ENCODE measurements at regions not wholly inside any gene's neighbourhood (a gene's known extent, or its start where the extent isn't known, plus 50 kb on each side); places are given as distances from the start of the nearest gene placed in this dataset.

DNA sequence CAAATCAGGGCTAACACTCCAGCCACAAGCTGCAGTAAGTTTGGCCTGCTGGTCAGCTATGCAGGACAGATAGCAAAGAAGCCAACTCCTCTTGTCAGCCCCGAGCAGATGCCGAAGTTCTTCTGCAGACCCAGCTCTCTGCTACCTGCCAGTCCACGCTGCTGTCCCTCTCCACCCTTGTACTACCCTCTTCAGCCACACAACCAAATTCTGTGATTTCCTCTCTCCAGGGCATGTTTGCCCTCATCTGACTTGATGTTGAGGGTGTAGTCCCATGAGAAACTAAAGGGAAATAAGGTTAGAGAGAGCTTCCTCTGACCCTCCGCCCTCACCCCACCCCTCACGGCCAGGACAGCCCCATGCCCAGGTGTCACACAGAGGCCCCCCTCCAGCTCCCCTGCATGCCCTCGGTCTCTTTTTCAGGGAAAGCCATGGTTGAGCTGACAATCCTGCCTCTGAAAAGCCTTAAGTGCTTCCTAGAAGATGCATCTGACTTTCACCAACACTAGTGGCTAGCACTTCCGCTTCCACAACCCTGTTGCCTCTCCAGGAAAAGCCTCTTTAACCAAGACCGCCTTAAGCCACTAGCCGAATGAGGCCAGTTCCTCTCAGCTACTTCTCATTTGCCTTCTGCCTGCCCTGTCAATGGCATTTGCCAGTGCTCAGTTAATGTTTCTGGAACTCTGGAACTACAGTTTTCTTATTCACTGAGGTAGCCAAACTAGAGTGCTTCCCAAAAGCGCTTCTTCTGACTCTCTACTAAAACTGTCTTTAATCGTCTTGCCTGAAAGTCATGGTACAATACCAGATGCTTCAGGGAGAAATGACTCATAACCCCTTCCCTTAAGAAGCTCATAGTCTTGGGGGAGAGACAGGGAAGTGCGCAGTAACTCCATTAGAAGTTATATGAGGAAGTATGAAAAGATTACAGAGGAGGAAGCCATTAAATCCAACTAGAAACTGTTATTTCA lies 300.4 kb upstream of the STT3B start:
- Histone ChIP-seq H3K9me3 (ENCODE audit: control insufficient read depth in 1 of 2, insufficient read depth in 1 of 2, low read depth in 1 of 2, low read length in 2 of 2) (no peaks in the 10 kb centered on the region), H3K9me2 (ENCODE audit: insufficient read depth) (peaks cover 1% of the 10 kb centered on the region; the same call in 1 of the 2 replicates), H3K4me3 (replicated peaks in 1 of 2; ENCODE audit: low read depth in 1 of 2, low read length in 2 of 2) (no peak overlapping the region), H3K27me3 (ENCODE audit: insufficient read depth, low read length) (no peaks in the 10 kb centered on the region), H3K4me1 (ENCODE audit: control insufficient read depth in 1 of 2, insufficient read depth in 2 of 2, low read length in 2 of 2) (no peaks in the 10 kb centered on the region), H3K36me3 (ENCODE audit: control insufficient read depth in 1 of 2, insufficient read depth in 2 of 2, low read length in 2 of 2) (no peaks in the 10 kb centered on the region), H3K79me2 (ENCODE audit: insufficient read depth, low read length) (no peaks in the 10 kb centered on the region), H4K20me1 (ENCODE audit: insufficient read depth) (no peaks in the 10 kb centered on the region), H3K4me2 (ENCODE audit: low read length) (no peak overlapping the region), H2AFZ (ENCODE audit: low read depth, low read length, poor library complexity, severe bottlenecking) (no peak overlapping the region), H3K9ac (ENCODE audit: low read length) (no peak overlapping the region), H3K27ac (ENCODE audit: low read depth, low read length) (no peak overlapping the region)
- ChIA-PET POLR2A (no interaction called here), CTCF (interaction anchor here (0.6 kb wide), 1 partner anchor 9 kb away, joined by 3 read pairs; no protein-coding TSS in a partner anchor), RAD21 (ENCODE audit: low non-redundant PET in 1 of 2, low total read pairs in 2 of 2, uncharacterized antibody in 2 of 2, unreplicated experiment in 2 of 2) (no interaction called here)
- no TSS peak for BruUV-seq (replicated peaks)
- intact Hi-C loops (cut with micrococcal nuclease) = no loop called here
- DNase-seq (ENCODE audit: low read depth, low spot score) (no peak), ATAC-seq (no peak; the same call in 1 of the 2 replicates)
- TF ChIP-seq RAD21 (IDR thresholded peaks at IDR 0.05; ENCODE audit: low read depth) (no peak), SIN3A (IDR thresholded peaks at IDR 0.05; ENCODE audit: low read depth) (no peak), JUND (IDR thresholded peaks at IDR 0.05) (no peak), TCF7L2 (IDR thresholded peaks at IDR 0.05; ENCODE audit: borderline replicate concordance, extremely low read depth, insufficient read depth, insufficient read length) (no peak), ZNF274 (IDR thresholded peaks at IDR 0.05; ENCODE audit: low read depth, low read length) (no peak), SP1 (IDR thresholded peaks at IDR 0.05; ENCODE audit: low read depth) (no peak), SRF (IDR thresholded peaks at IDR 0.05; ENCODE audit: low read depth) (no peak), YY1 (IDR thresholded peaks at IDR 0.05; ENCODE audit: extremely low read depth, insufficient replicate concordance, low read depth, low read length) (no peak), ZFX (IDR thresholded peaks at IDR 0.05) (no peak), POLR2AphosphoS5 (IDR thresholded peaks at IDR 0.05; ENCODE audit: low read depth, low read length) (no peak), CEBPB (IDR thresholded peaks at IDR 0.05; ENCODE audit: low read depth) (no peak), POLR2A (IDR thresholded peaks at IDR 0.05; ENCODE audit: borderline replicate concordance, extremely low read depth, insufficient read depth, insufficient read length) (no peak), EZH2phosphoT487 (IDR thresholded peaks at IDR 0.05; ENCODE audit: borderline replicate concordance) (no peak), EGR1 (IDR thresholded peaks at IDR 0.05; ENCODE audit: low read depth) (no peak)
- TF ChIP-seq, protein P1, sequence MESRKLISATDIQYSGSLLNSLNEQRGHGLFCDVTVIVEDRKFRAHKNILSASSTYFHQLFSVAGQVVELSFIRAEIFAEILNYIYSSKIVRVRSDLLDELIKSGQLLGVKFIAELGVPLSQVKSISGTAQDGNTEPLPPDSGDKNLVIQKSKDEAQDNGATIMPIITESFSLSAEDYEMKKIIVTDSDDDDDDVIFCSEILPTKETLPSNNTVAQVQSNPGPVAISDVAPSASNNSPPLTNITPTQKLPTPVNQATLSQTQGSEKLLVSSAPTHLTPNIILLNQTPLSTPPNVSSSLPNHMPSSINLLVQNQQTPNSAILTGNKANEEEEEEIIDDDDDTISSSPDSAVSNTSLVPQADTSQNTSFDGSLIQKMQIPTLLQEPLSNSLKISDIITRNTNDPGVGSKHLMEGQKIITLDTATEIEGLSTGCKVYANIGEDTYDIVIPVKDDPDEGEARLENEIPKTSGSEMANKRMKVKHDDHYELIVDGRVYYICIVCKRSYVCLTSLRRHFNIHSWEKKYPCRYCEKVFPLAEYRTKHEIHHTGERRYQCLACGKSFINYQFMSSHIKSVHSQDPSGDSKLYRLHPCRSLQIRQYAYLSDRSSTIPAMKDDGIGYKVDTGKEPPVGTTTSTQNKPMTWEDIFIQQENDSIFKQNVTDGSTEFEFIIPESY (IDR thresholded peaks at IDR 0.05; ENCODE audit: extremely low read depth, insufficient replicate concordance, low read length) = no peak
- TF ChIP-seq, protein P2, sequence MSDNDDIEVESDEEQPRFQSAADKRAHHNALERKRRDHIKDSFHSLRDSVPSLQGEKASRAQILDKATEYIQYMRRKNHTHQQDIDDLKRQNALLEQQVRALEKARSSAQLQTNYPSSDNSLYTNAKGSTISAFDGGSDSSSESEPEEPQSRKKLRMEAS (IDR thresholded peaks at IDR 0.05) = no peak
- TF ChIP-seq, protein P3, sequence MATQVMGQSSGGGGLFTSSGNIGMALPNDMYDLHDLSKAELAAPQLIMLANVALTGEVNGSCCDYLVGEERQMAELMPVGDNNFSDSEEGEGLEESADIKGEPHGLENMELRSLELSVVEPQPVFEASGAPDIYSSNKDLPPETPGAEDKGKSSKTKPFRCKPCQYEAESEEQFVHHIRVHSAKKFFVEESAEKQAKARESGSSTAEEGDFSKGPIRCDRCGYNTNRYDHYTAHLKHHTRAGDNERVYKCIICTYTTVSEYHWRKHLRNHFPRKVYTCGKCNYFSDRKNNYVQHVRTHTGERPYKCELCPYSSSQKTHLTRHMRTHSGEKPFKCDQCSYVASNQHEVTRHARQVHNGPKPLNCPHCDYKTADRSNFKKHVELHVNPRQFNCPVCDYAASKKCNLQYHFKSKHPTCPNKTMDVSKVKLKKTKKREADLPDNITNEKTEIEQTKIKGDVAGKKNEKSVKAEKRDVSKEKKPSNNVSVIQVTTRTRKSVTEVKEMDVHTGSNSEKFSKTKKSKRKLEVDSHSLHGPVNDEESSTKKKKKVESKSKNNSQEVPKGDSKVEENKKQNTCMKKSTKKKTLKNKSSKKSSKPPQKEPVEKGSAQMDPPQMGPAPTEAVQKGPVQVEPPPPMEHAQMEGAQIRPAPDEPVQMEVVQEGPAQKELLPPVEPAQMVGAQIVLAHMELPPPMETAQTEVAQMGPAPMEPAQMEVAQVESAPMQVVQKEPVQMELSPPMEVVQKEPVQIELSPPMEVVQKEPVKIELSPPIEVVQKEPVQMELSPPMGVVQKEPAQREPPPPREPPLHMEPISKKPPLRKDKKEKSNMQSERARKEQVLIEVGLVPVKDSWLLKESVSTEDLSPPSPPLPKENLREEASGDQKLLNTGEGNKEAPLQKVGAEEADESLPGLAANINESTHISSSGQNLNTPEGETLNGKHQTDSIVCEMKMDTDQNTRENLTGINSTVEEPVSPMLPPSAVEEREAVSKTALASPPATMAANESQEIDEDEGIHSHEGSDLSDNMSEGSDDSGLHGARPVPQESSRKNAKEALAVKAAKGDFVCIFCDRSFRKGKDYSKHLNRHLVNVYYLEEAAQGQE (IDR thresholded peaks at IDR 0.05; ENCODE audit: low read depth) = no peak
- TF ChIP-seq, protein P4, sequence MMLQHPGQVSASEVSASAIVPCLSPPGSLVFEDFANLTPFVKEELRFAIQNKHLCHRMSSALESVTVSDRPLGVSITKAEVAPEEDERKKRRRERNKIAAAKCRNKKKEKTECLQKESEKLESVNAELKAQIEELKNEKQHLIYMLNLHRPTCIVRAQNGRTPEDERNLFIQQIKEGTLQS (IDR thresholded peaks at IDR 0.05) = no peak
- TF ChIP-seq, protein P5, sequence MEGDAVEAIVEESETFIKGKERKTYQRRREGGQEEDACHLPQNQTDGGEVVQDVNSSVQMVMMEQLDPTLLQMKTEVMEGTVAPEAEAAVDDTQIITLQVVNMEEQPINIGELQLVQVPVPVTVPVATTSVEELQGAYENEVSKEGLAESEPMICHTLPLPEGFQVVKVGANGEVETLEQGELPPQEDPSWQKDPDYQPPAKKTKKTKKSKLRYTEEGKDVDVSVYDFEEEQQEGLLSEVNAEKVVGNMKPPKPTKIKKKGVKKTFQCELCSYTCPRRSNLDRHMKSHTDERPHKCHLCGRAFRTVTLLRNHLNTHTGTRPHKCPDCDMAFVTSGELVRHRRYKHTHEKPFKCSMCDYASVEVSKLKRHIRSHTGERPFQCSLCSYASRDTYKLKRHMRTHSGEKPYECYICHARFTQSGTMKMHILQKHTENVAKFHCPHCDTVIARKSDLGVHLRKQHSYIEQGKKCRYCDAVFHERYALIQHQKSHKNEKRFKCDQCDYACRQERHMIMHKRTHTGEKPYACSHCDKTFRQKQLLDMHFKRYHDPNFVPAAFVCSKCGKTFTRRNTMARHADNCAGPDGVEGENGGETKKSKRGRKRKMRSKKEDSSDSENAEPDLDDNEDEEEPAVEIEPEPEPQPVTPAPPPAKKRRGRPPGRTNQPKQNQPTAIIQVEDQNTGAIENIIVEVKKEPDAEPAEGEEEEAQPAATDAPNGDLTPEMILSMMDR (IDR thresholded peaks at IDR 0.05 in 2 of 3, conservative IDR thresholded peaks at IDR 0.05 in 1 of 3; ENCODE audit: borderline replicate concordance in 1 of 3, insufficient read depth in 1 of 3, low read depth in 2 of 3, low read length in 2 of 3) = no peak

Data from HCT116 (cell line).